Chondrocyte (in vitro differentiated cells): ENCODE measurements at regions not wholly inside any gene's neighbourhood (a gene's known extent, or its start where the extent isn't known, plus 50 kb on each side); places are given as distances from the start of the nearest gene placed in this dataset.

ENCODE experiments used
- DNase-seq: peaks from one replicate; pipeline ENCODE4 v3.0.0; 2021; ENCODE audit warnings: mixed read lengths, low spot score
- H3K27ac Mint-ChIP-seq: one replicate; pipeline ENCODE4 v1.8.0; 2021; ENCODE audit warnings: mild to moderate bottlenecking, moderate library complexity, mixed read lengths; ENCODE audit not compliant: unreplicated experiment
- H3K27me3 Mint-ChIP-seq: 2 replicates; pipeline ENCODE4 v1.8.0; 2021; ENCODE audit warnings: low read depth, mixed read lengths
- H3K36me3 Mint-ChIP-seq: 2 replicates; pipeline ENCODE4 v1.8.0; 2021; ENCODE audit warnings: low read depth, mixed read lengths
- H3K4me1 Mint-ChIP-seq: 2 replicates; pipeline ENCODE4 v1.8.0; 2021; ENCODE audit warnings: low read depth, mild to moderate bottlenecking, mixed read lengths
- H3K4me3 Mint-ChIP-seq: one replicate; pipeline ENCODE4 v1.8.0; 2021; ENCODE audit warnings: mild to moderate bottlenecking, moderate library complexity, mixed read lengths; ENCODE audit not compliant: unreplicated experiment
- H3K9me3 Mint-ChIP-seq: 2 replicates; pipeline ENCODE4 v1.8.0; 2021; ENCODE audit warnings: low read depth, mixed read lengths
- TF ChIP-seq, protein P1 (sequence below): fragments of 200-600 bp; sonication (generic); IDR thresholded peaks from 2 replicates; pipeline ENCODE4 v1.5.0; 2021; ENCODE audit warnings: antibody characterized with exemption, mild to moderate bottlenecking, moderate library complexity

DNA sequence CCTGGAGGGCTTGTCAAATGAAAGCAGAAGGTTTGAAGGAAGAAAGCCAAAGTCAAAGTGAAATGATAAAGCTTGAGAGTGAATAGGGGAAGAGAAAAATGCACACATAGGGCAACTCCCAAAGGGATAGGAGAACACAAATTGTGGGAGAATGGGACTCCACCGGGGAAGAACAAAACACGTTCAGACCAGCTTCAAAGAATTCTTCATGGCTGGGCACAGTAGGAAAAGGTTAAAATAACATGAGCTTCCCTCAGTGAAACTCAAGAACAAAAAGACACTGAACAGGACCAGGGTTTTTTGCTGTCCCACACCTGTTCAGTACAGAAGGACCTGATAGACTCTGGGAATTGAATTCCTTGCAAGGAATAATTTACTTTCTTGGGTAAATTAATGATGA is 123.1 kb upstream of the NCKAP5 start:
- peaks cover 14% of the 10 kb centered on the region for H3K9me3 Mint-ChIP-seq
- DNase-seq = no peak
- no peaks in the 10 kb centered on the region for H3K36me3 Mint-ChIP-seq
- H3K27ac Mint-ChIP-seq = no peak overlapping the region
- TF ChIP-seq, protein P1, sequence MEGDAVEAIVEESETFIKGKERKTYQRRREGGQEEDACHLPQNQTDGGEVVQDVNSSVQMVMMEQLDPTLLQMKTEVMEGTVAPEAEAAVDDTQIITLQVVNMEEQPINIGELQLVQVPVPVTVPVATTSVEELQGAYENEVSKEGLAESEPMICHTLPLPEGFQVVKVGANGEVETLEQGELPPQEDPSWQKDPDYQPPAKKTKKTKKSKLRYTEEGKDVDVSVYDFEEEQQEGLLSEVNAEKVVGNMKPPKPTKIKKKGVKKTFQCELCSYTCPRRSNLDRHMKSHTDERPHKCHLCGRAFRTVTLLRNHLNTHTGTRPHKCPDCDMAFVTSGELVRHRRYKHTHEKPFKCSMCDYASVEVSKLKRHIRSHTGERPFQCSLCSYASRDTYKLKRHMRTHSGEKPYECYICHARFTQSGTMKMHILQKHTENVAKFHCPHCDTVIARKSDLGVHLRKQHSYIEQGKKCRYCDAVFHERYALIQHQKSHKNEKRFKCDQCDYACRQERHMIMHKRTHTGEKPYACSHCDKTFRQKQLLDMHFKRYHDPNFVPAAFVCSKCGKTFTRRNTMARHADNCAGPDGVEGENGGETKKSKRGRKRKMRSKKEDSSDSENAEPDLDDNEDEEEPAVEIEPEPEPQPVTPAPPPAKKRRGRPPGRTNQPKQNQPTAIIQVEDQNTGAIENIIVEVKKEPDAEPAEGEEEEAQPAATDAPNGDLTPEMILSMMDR = no peak
- H3K27me3 Mint-ChIP-seq = peaks cover 4% of the 10 kb centered on the region
- H3K4me3 Mint-ChIP-seq = no peak overlapping the region
- no peaks in the 10 kb centered on the region for H3K4me1 Mint-ChIP-seq

DNA sequence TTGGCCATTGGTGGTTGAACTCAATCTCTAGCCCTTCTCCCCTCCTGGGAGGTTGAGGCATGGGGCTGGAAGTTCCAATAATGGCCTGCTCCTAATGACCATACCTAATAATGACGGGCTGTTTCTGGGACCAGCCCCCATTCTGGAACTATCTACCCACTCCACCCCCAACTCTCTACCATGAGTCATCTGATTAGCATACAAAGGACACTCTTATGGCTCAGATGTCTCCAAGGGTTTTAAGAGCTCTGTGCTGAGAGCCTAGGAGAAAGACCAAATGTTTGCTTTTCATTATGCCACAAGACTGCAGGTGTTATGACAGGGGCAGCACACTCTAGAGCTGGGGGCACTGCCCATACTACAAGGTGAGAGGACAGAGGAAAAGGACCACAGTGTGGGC is 137.0 kb upstream of the NCKAP5 start:
- no peaks in the 10 kb centered on the region for H3K4me1 Mint-ChIP-seq
- DNase-seq = no peak
- no peak overlapping the region for H3K4me3 Mint-ChIP-seq
- TF ChIP-seq, protein P1 = no peak
- peaks cover 8% of the 10 kb centered on the region for H3K36me3 Mint-ChIP-seq
- H3K9me3 Mint-ChIP-seq = peaks cover 13% of the 10 kb centered on the region
- H3K27ac Mint-ChIP-seq = no peak overlapping the region
- H3K27me3 Mint-ChIP-seq = peaks cover 1% of the 10 kb centered on the region

DNA sequence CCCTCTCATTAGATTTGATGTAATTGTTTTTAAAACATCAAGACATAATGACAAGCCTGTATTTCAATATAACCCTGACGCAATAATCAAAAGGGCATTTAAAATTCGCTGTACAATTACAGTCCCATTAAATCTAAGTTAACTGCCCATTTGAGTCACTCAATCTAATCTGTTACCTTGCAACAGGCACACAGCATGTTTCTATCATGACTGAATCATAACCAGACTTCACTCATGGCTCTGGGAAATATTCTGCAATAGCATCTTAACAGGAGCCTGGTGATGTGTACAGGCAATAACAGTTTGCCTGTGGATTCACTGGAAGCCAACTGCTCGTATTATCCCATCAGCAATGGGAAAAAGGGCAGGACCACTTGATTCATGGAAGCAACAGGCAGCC is 142.3 kb upstream of the NCKAP5 start:
- Mint-ChIP-seq H3K9me3 (peaks cover 13% of the 10 kb centered on the region), H3K4me3 (no peak overlapping the region), H3K27ac (no peak overlapping the region), H3K4me1 (peaks cover 4% of the 10 kb centered on the region), H3K36me3 (peaks cover 9% of the 10 kb centered on the region), H3K27me3 (no peaks in the 10 kb centered on the region)
- TF ChIP-seq, protein P1 = no peak
- no peak for DNase-seq

DNA sequence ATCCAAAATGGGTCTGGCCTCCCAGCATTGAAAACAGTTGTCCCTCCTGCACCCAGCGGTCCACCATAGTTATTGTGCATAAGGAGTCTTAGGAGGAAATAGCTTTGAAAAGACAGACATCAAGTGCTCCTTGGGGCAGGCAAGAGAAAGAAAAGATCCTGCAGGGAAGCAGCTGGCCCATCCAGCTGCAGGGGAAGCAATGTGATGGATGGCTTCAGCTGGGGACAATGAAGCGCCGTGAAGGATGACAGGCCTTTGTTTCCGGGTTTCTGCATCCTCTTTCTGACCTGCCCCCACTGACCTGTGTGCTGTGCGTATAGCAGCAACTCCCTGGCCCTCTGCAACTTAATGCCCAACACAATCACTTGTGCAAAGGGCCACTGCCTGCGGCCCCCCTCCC is 142.9 kb upstream of the NCKAP5 start:
- TF ChIP-seq, protein P1 = no peak
- Mint-ChIP-seq H3K9me3 (peaks cover 13% of the 10 kb centered on the region), H3K27ac (no peak overlapping the region), H3K27me3 (no peaks in the 10 kb centered on the region), H3K4me1 (peaks cover 4% of the 10 kb centered on the region), H3K36me3 (peaks cover 9% of the 10 kb centered on the region), H3K4me3 (no peak overlapping the region)
- DNase-seq = no peak

DNA sequence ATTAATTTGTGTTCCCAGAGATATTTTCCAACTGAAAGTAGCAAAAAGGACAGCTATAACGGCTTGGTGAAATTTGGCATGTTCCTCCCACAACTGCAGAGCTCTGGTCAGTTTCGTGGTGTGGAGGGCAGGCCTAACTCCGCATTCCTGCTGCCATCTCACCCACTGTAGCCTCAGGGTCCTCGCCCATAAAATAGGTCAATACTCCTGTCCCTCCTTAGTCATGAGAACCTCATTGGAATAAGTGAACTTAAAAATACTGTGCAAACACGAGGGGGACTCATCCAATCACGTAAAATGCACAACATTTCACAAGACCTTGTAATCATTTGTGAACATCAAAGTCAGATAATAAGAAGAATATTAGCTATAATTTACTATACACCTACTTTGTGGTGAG is 143.5 kb upstream of the NCKAP5 start:
- Mint-ChIP-seq H3K4me3 (no peak overlapping the region), H3K27ac (no peak overlapping the region), H3K36me3 (peaks cover 9% of the 10 kb centered on the region), H3K27me3 (no peaks in the 10 kb centered on the region), H3K9me3 (peaks cover 13% of the 10 kb centered on the region), H3K4me1 (peaks cover 4% of the 10 kb centered on the region)
- TF ChIP-seq, protein P1 = no peak
- DNase-seq = no peak
